Putamen (tissue), 1 donor: ENCODE measurements at regions not wholly inside any gene's neighbourhood (a gene's known extent, or its start where the extent isn't known, plus 50 kb on each side); places are given as distances from the start of the nearest gene placed in this dataset.
"Not testable (repeated sequence)": the region's sequence is repeated elsewhere in the genome, so short reads cannot be mapped to it uniquely, and the experiment has no call there.

Experiments
- DNase-seq: peaks from one replicate; pipeline ENCODE4 v3.0.0-alpha.2; 2016; ENCODE audit warnings: low spot score

GRCh38 chrX:39675162-39675553 is 422.6 kb downstream of the BCOR start:
- no peak for DNase-seq

DNA sequence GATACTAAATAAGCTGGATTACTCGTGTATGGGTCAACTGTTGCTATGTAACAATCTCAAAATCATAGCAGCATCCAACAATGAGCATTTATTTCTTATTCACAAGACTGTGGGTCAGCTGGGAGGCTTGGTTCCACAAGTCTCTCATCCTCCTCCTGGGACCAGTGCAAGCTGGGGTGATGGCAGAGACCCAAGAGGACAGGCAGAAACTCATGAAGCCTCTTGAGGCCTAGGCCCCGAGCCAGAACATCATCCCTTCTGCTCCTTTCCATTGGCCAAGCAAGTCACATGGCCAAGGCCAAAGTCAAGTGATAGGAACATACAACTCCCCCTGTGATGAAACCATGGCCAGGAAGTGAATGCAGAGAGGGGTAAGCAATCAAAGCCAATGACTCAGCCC is 422.1 kb downstream of the BCOR start:
- DNase-seq, result no peak

DNA sequence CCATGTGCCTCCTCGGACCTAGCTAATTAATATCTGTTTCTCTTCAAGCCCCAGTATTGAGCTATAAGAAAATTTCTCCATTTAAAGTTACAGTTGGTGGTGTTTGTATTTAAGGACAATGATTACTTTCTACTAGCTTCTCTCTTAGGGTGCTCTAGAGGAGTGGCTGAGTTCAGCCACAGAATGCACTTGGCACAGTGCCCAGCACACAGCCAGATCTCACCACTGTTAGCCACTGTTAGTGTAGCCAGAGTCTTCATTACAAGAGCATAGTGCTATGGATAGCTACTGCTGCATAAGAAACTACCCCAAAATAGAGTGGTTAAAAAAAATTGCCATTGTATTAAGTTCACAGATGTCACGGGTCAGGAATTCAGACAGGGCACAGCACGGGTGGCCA is 421.3 kb downstream of the BCOR start:
- no peak for DNase-seq

DNA sequence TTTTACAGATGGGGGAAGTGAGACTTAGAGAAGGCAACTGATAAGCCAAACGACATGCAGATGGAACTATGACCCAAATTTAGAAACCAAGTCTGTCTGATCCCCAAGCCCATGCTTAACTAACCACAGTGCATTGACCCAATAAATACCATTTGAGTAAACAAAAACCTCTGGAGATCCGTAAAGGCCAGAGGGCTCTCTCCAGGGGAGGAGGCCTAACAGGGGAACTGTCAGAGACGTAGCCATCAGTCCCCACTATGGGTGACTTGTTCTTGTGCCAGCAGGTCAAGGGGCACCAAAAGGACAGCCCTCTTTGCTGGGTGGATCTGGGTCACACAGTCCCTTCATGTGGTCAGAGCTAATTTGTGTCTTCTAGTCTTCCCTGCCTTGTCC is 420.2 kb downstream of the BCOR start:
- no peak for DNase-seq

GRCh38 chrX:39677978-39678791 is 419.6 kb downstream of the BCOR start:
- peak; percentile 92 for DNase-seq

DNA sequence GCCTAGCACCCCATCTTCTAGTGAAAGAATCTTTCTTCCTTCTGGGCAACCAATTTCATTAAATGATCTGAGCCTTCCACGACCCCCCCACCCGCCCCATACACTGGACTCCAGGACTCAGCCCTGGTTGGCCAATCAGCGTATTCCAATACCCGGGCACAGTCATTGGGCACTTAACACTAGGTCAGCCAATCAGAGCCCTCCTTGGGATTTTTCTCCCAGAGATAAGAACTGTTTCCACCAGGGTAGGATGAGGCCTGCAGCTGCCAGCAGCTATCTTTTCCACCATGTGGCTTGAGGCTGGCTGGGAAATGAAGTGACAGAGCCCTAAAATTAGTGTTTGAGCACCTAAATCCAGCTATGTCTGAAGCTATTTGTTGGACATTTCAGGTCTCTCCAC is 418.8 kb downstream of the BCOR start:
- DNase-seq, result no peak

DNA sequence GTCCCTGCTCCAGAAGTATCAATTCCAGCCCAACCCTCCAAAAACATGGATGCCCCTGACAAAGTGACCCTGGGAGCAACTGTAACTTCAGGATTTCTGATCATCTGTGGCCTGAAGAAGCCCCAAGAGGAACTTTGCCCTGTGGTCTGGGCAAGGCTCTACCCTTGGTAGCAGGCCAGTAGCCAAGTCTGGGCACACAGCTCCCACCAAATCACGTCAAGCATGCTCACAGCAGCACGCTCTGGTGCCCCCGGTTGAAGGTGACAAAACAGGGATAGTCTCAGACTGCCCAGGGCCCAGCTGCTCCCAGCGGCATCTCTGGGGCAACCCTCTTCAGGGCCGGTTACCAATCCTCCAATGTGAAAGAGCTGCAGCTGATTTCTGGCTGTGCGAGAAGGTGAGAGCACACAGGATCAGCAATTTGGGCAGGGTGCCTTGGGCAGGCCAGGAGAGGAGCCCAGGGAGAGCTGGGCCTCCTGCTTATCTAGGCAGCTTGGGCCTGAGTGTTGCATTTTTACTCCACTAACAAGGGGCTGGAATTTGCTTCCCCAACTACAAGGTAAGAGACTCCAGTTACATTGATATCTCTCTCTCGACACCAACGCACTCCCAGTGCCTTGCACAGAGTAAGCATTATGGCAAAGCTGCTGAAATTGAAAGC is 418.1 kb downstream of the BCOR start:
- no peak for DNase-seq

GRCh38 chrX:39681885-39682284 is 415.9 kb downstream of the BCOR start:
- no peak for DNase-seq

- DNase-seq, result no peak
Observed at GRCh38 chrX:39682778-39683177, 415.0 kb downstream of the BCOR start.

GRCh38 chrX:39688219-39688575 is 409.6 kb downstream of the BCOR start:
- DNase-seq, result no peak

DNA sequence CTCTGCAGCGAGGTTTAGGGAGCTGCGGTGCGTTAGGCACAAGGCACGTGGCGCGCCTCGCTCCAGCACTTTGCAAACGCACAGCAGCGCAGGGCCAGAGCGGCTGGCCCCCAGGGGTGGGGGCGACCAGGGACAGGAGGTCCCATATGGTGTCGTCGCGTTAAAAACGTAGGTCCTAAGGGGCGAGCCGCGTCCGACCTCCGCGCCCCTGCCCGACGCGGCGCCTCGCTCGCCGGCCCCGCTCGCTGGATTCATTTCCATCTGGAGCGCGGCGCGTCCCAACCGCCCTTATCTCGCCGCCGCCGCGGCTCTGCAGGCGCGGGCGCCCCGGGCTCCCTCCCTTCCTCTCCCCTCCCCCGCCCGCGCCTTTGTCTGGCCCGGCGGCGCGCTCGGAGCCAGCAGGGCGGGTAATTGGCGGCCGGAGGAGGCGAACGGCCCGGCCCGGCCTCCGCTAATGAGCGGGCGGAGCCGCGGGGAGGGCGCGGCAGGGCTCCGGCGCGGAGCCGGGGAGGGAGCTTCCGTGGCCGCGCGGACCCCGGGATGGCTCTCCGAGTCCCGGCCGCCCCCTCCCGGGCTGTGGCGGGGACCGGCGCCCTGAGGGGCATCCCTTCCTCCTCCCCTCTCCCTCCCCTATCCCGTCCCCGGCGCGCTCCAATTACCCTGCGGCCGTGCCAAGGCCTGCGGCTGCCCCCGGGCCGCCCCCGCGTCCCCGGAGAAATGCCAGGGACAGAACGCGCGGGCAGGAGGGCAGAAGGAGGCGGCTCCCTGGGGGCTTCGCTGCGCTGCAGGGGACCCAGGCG is 409.0 kb downstream of the BCOR start:
- peak; percentile 83 for DNase-seq

DNA sequence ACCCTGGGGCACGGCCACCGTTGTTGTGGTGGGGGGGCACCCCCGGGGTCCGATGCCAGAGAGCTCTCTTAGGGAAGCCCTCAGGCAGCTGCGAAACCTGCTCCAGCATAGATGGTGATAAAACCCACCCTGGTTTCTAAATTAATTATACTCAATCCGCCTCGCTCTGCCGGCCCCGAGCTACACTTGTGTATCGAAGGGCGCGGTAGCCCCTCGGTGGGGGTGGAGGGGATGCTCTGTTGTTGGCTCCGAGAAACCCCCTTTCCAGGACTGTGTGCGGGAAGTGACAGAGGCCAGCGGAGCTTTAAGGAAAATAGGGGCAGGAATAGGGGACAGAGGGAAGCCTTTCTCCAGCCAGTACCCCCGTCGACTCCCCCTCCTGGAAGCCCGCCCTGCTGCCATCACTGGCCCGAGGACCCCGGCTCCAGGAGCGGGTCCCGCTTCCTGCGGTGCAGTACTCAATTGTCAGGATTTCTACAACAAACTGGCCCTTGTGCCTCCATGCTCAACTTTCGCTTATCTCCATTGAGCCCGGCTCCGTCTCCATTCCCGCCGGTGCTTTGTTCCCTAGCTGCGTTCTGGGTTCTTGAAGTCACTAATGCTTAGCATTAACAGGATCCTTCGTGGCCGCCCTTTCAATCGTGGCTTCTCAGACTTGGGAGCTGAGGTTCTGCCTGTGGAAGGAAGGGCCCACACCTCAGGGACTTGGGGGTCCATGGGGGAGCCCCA is 408.2 kb downstream of the BCOR start:
- no peak for DNase-seq

- DNase-seq, result no peak
Observed at GRCh38 chrX:39690541-39691415, 407.0 kb downstream of the BCOR start.

DNA sequence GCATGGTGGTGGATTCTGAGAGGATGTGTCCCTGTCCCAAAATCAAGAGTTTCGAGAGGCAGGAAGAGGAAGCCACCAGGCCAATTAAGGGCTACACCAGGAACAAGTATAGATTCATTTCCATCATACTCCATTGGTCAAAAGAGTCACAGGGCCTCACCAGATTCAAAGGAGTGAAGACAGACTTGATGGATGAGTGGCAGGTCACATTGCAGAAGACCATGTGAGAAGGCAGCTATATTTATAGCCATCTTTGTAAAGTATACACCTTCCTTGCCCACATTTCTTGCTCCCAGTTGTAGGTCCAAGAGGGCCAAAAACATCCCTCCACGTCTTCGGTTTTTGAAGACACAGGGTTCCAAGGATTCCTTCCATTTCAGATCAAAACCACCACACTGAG is 406.0 kb downstream of the BCOR start:
- no peak for DNase-seq

DNA sequence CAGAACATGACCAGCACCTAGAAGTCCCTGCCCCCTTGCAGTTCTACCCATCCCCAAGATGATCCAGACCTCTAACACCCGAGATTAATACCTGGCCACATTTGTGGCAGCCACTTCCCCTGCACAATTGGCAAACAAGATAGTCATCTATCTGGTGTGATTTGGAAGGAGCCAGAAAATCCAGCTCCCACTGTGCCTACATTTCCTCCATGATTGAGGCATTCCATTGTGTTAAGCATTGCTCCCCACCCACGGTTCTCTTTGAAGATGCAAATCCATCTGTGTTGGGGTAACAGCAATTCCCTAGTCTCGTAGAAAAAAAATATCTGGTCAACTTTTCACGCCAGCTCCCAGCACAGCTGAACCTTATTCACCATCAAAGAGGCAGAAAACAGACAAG is 405.0 kb downstream of the BCOR start:
- DNase-seq, result no peak

DNA sequence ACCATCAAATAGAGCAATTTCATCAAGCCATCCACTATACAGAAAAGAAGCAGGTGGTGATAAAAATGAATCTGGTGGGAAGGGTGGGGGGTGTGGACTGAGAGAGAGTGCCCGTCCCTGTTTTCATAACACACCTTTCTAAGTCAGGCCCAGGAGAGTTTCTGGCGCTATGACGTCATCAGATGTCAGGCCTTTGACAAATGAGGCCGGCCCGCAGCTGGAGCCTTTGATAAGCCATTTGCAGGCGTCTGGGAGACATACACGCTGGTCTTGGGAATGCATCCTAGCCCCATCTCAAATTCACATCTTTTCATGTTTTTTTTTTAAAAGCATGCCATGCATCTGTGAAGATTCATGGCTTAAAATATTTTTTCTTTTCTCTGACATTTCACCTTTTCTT is 404.5 kb downstream of the BCOR start:
- no peak for DNase-seq

GRCh38 chrX:39702636-39703035 is 395.1 kb downstream of the BCOR start:
- not testable (repeated sequence) for DNase-seq

GRCh38 chrX:39703307-39703706 is 394.5 kb downstream of the BCOR start:
- no peak for DNase-seq

- no peak for DNase-seq
Observed at GRCh38 chrX:39704590-39704989, 393.2 kb downstream of the BCOR start.

DNA sequence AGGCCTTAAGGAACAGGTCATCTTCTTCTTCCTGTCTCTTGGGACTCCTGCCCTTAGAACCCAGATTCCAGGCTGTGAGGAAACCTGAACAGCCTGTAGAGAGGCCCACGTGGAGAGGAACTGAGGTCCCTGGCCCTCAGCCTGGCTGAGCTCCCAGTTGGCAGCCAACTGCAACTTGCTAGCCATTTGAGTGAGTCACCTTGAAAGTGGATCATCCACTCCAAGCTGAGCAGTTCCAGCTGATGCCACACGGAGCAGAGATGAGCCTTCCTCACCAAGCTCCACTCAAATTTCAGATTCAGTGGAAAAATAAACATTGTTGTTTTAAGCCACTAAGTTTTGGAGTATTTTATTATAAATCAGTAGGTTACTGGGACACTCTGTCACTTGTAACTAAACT is 392.5 kb downstream of the BCOR start:
- no peak for DNase-seq

GRCh38 chrX:39709364-39709763 is 388.4 kb downstream of the BCOR start:
- DNase-seq, result no peak
